ENCODE measurements at regions not wholly inside any gene's neighbourhood (a gene's known extent, or its start where the extent isn't known, plus 50 kb on each side); places are given as distances from the start of the nearest gene placed in this dataset.

DNA sequence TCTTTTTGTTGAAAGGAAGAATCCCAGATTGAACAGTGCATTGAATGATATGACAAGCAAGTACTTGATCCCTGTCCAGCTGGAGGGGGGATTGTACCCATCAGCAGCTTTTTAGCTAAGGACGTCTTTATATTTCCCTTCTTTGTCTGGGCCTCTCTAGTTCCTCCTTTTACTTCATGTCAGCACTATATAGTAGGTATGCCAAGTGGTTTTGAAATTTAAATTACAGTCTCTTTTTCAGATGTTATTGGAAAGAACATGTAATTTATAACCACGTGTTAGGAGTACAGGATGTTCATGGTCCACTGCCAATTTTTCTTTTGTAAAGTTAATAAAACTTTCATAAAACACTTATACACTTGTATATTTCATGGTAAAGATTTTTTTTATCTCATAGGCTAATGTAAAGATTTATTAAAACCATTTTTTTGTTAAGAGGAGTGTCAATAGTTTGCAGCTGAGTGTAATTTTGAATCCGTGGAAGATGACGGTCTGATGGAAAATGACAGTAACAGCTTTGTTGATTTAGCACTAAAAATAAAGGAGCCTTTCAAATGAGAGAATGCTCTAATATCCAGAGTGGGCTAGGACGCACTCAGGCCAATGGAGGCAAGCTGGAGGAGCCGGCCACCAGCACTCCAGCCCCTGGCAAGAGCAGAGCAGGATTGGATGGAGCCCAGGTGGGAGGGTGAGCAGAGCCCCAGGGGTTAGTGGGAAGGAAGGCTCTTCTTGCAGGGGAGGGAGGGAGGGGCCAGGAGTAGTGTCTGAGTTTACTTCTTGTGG is 488.3 kb downstream of the INSC start:
- TF ChIP-seq CTCF (IDR thresholded peaks at IDR 0.05; ENCODE audit: borderline replicate concordance, extremely low read depth, low read length, poor library complexity, severe bottlenecking): no peak
- TF ChIP-seq EZH2 (IDR thresholded peaks at IDR 0.05; ENCODE audit: borderline replicate concordance, low read depth, low read length, severe bottlenecking): no peak
